Panc1 (cell line): ENCODE measurements at regions not wholly inside any gene's neighbourhood (a gene's known extent, or its start where the extent isn't known, plus 50 kb on each side); places are given as distances from the start of the nearest gene placed in this dataset.

Experiments
- ATAC-seq: fragments of 200-7000 bp; cut with Tn5 transposase; 2 replicates; pipeline ENCODE4 v1.9.1; 2020; ENCODE audit warnings: mild to moderate bottlenecking, moderate library complexity
- BruUV-seq: library from RNA; stranded (reverse); fragments of 400-500 nt; replicated peaks from 2 replicates; lab custom pipeline; 2021; lab: Mats Ljungman, UMichigan
- CTCF ChIA-PET: fragments of 300-600 bp; sonication (Branson Sonifier 250); formaldehyde crosslinking; loops from one replicate; lab custom pipeline; 2022; ENCODE audit warnings: antibody characterized with exemption; lab: Charles Lee
- POLR2A ChIA-PET: fragments of 300-600 bp; sonication (Branson Sonifier 250); formaldehyde crosslinking; loops from one replicate; lab custom pipeline; 2022; ENCODE audit warnings: antibody characterized with exemption; lab: Charles Lee
- DNase-seq: peaks from one replicate; pipeline ENCODE4 v3.0.0-alpha.2; 2010; ENCODE audit warnings: low read depth, low spot score
- H3K27ac ChIP-seq: 2 replicates; pipeline ENCODE4 v1.5.1; 2011; ENCODE audit warnings: mild to moderate bottlenecking, low read length, inconsistent platforms
- H3K27me3 ChIP-seq: fragments of 200-500 bp; sonication (Bioruptor generic); 2 replicates; pipeline ENCODE4 v1.6.0; 2014; ENCODE audit warnings: low read length, inconsistent platforms; ENCODE audit not compliant: control insufficient read depth, insufficient read depth
- H3K36me3 ChIP-seq: fragments of 200-500 bp; sonication (Bioruptor generic); 2 replicates; pipeline ENCODE4 v1.5.1; 2014; ENCODE audit warnings: inconsistent platforms, mild to moderate bottlenecking, low read length, moderate library complexity; ENCODE audit not compliant: control insufficient read depth, insufficient read depth
- H3K4me1 ChIP-seq: 2 replicates; pipeline ENCODE4 v1.5.1; 2011; ENCODE audit warnings: inconsistent platforms, mild to moderate bottlenecking, low read length, moderate library complexity; ENCODE audit not compliant: control insufficient read depth, insufficient read depth
- H3K4me3 ChIP-seq, 2 experiments: 2 replicates each; pipeline ENCODE4 v1.5.1; 2011 to 2012; ENCODE audit warnings: low read depth in 2 of 2, low read length in 2 of 2, mild to moderate bottlenecking in 2 of 2, inconsistent platforms in 1 of 2, moderate library complexity in 1 of 2
- H3K9me3 ChIP-seq: fragments of 200-500 bp; sonication (Bioruptor generic); 2 replicates; pipeline ENCODE4 v1.5.1; 2014; ENCODE audit warnings: low read depth, mild to moderate bottlenecking, inconsistent platforms, low read length, moderate library complexity; ENCODE audit not compliant: control insufficient read depth, insufficient read depth
- CTCF ChIP-seq: fragments of 450-650 bp; IDR thresholded peaks from 2 replicates; pipeline ENCODE4 v1.5.1; 2017; ENCODE audit warnings: mild to moderate bottlenecking
- POLR2AphosphoS5 ChIP-seq: IDR thresholded peaks from 2 replicates; pipeline ENCODE4 v1.6.1; 2012; ENCODE audit warnings: mild to moderate bottlenecking, low read depth, low read length, moderate library complexity
- REST ChIP-seq, 2 experiments: IDR thresholded peaks; 2 replicates each; pipeline ENCODE4 v1.6.1; 2011 to 2012; ENCODE audit warnings: low read depth in 2 of 2, control low read depth in 1 of 2, low read length in 1 of 2, mild to moderate bottlenecking in 1 of 2, moderate library complexity in 1 of 2; ENCODE audit not compliant: insufficient read depth in 1 of 2
- SIN3A ChIP-seq: IDR thresholded peaks from 2 replicates; pipeline ENCODE4 v1.6.1; 2012; ENCODE audit warnings: low read depth, mild to moderate bottlenecking, low read length, moderate library complexity, borderline replicate concordance; ENCODE audit not compliant: insufficient read depth
- TCF7L2 ChIP-seq: IDR thresholded peaks from 2 replicates; pipeline ENCODE4 v1.6.1; 2011; ENCODE audit warnings: mild to moderate bottlenecking, low read depth, low read length, inconsistent platforms
- in situ Hi-C: cut with HindIII; loops from 2 replicates; pipeline ENCODE4 v1.10.0; 2016; ENCODE audit warnings: low sequenced_read_pairs, low pct_unique_long_range_greater_than_20kb
- intact Hi-C: fragments of 100-400 bp; cut with micrococcal nuclease; formaldehyde crosslinking; loops from one replicate; pipeline ENCODE4 v1.10.0; 2022; ENCODE audit not compliant: unreplicated experiment

- DNase-seq, result no peak
- BruUV-seq, result no TSS peak
- CTCF ChIA-PET, result no interaction called here
Observed at GRCh38 chr3:67106874-67107273, 108.8 kb downstream of the KBTBD8 start.

GRCh38 chr3:67109651-67110204, 111.6 kb downstream of the KBTBD8 start:
- DNase-seq, result no peak
- ChIA-PET POLR2A (no interaction called here), CTCF (interaction anchor here (0.7 to 0.9 kb wide), 3 partner anchors 13 to 1784 kb away, joined by 3 to 4 read pairs (median 3); no protein-coding TSS in a partner anchor)
- H3K36me3 ChIP-seq, result no peaks in the 10 kb centered on the region
- H3K27ac ChIP-seq, result no peak overlapping the region
- BruUV-seq, result no TSS peak
- in situ Hi-C loops, result no loop called here
- no peaks in the 10 kb centered on the region for H3K27me3 ChIP-seq
- no peak for ATAC-seq
- TF ChIP-seq TCF7L2, result no peak
- TF ChIP-seq SIN3A, result no peak
- TF ChIP-seq CTCF, result peak; percentile 72
- no peak for TF ChIP-seq REST (IDR thresholded peaks at IDR 0.05; ENCODE audit: insufficient read depth in 1 of 2, low read depth in 2 of 2, low read length in 1 of 2)
- no peak for TF ChIP-seq POLR2AphosphoS5
- intact Hi-C loops, result loop anchor here (5.0 kb wide), 2 partner anchors 248 to 1768 kb away; no protein-coding TSS in a partner anchor
- no peak overlapping the region for H3K4me3 ChIP-seq
- no peaks in the 10 kb centered on the region for H3K9me3 ChIP-seq
- H3K4me1 ChIP-seq, result no peaks in the 10 kb centered on the region

More at GRCh38 chr3:67106874-67107273, 108.8 kb downstream of the KBTBD8 start:
- ATAC-seq, result no peak
- Histone ChIP-seq H3K4me3 (no peak overlapping the region), H3K27me3 (no peaks in the 10 kb centered on the region), H3K27ac (no peak overlapping the region), H3K4me1 (no peaks in the 10 kb centered on the region), H3K36me3 (no peaks in the 10 kb centered on the region), H3K9me3 (no peaks in the 10 kb centered on the region)
- POLR2A ChIA-PET, result no interaction called here
- in situ Hi-C loops, result no loop called here
- intact Hi-C loops, result no loop called here
- TF ChIP-seq REST (IDR thresholded peaks at IDR 0.05; ENCODE audit: insufficient read depth in 1 of 2, low read depth in 2 of 2, low read length in 1 of 2) (no peak), POLR2AphosphoS5 (no peak), CTCF (no peak), SIN3A (no peak), TCF7L2 (no peak)
